GM19455 (cell line): ENCODE measurements at regions not wholly inside any gene's neighbourhood (a gene's known extent, or its start where the extent isn't known, plus 50 kb on each side); places are given as distances from the start of the nearest gene placed in this dataset.
A peak's percentile ranks its signal among the peaks of the same experiment; 100 is the strongest.

Experiments
- ATAC-seq: cut with Tn5 transposase; IDR thresholded peaks from one replicate; pipeline ENCODE4 v1.9.1; 2021; ENCODE audit not compliant: unreplicated experiment

- ATAC-seq, result no peak
Measured at GRCh38 chr3:115323380-115323779, 176.3 kb upstream of the ZBTB20 start.

GRCh38 chr3:115324056-115324455 lies 177.0 kb upstream of the ZBTB20 start:
- ATAC-seq, result no peak

GRCh38 chr3:115325539-115325938 lies 178.5 kb upstream of the ZBTB20 start:
- ATAC-seq, result no peak

DNA sequence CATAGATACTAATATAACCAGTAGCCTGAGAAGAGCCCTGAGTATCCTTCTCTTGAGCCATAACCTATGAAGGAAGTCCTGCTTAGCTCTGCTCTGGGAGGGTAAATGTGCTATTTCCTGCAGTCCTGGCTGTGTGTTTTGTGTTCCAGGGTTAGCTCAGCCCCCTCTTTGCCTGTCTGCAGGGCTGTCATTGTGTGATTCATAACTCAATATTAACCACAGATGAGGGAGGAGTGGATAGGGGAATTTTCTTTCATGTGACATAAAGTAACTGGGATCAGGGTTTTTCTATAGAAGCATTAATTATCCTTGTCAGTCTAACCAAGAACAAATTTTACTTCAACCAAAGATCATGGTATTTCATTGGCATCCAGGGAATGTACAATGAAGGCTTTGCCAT lies 183.3 kb upstream of the ZBTB20 start:
- ATAC-seq, result no peak

DNA sequence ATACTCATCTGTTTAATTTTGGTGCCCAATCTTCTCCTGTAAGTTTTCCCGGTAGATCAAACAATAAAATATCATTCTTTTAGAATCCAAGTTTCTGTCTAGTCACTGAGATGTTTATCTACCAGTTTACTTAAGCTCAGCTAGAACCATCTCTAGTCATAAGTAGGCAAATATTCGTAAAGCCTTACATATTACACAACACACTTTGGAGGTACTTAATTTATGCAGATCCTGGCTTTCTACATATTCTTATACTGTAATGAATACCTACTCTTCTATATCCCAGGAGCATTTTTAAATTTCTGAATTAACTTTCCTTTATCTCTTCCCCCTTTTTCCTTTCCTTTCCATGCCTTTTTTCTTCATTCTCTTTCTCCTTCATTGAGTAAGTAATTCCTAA lies 185.9 kb upstream of the ZBTB20 start:
- no peak for ATAC-seq

- ATAC-seq, result no peak
Measured at GRCh38 chr3:115336836-115337235, 189.7 kb upstream of the ZBTB20 start.

DNA sequence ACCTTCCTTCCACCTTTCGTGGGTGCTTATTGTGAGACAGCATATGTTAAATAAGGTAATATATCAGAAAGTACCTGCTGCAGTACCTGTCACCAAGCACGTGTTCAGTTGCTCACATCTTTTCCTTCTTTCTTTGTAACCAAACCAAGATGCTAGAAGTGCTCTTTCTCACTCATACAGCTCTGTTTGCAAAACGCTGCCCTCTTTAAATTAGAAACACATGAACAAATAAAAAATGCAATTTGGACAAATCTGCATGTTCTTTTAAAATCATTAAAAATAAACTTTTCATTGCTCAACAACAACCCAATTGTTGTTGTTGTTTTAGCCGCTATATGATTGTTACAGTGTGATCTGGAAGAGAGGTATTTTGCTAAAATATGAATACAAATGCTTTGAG lies 193.5 kb upstream of the ZBTB20 start:
- ATAC-seq, result no peak

GRCh38 chr3:115341208-115341607 lies 194.1 kb upstream of the ZBTB20 start:
- ATAC-seq, result no peak

DNA sequence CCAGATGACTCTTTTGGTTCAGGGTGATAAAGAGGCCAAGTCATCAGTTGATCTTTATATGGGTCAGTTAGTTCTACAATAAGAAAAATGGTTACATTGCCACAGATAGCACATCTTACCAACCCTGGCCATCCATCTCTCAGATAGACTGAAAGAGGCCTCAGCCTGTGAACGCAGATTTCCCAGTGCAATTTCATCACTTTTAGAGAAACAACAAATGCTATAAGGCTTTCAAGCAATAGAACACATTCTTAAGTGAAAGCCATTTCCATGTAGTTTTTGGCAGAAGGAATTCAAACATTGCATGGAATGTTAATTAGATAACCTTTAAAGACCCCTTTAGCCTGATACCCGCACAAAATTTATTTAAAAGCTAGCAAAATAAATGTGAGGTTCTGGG lies 200.6 kb upstream of the ZBTB20 start:
- no peak for ATAC-seq

DNA sequence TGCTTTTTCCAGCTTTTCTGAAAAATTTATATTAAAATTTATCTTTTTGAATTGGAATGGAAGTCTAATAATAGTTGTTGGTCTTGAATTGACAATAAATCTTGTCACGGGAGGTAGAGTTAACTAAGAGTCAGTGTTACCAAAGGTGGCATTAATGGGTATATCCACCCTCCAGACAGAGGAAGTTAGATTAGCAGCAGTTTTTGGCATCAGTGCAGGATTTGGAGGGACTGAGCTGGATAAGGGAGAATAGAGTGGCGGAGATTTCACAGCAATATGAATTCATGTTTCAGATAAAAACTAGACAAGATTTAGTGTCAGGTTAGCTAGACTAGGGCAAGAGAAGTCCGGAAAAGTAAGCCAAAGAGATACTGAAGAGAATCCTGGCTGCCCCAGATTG lies 201.3 kb upstream of the ZBTB20 start:
- ATAC-seq, result no peak

GRCh38 chr3:115348951-115349745 lies 202.1 kb upstream of the ZBTB20 start:
- no peak for ATAC-seq

- no peak for ATAC-seq
Measured at GRCh38 chr3:115350606-115351005, 203.5 kb upstream of the ZBTB20 start.

GRCh38 chr3:115351193-115351592 lies 204.1 kb upstream of the ZBTB20 start:
- ATAC-seq, result no peak

DNA sequence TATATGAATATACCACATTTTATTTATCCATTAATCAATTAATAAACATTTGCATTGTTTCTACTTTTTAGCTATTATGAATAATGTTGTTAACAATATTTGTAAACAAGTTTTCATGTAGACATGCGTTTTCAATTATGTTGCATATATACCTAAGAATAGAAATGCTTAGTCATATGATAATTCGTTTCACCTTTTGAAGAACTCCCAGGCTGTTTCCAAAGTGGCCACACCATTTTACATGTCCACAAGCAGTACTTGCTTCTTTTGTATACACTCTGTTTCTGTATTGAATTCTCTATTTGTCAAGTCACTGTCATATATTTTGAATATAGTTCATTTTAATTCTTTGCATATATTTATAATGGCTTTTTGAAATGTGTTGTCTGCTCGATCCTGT lies 206.9 kb upstream of the ZBTB20 start:
- ATAC-seq, result no peak

DNA sequence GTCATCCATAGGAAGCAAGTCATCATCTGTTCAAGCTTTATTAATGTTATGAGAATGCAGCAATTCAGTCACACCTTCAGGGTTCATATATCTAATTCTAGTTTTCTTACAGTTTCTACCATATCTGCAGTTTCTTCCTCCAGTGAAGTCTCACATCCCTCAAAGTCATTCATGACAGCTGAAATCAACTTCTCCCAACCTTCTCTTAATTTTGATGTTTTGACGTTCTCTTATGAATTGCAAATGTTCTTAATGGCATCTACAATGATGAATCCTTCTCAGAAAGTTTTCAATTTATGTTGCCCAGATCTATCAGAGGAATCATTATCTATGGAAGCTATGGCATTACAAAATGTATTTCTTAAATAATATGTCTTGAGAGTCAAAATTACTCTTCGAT lies 210.4 kb upstream of the ZBTB20 start:
- ATAC-seq, result no peak

DNA sequence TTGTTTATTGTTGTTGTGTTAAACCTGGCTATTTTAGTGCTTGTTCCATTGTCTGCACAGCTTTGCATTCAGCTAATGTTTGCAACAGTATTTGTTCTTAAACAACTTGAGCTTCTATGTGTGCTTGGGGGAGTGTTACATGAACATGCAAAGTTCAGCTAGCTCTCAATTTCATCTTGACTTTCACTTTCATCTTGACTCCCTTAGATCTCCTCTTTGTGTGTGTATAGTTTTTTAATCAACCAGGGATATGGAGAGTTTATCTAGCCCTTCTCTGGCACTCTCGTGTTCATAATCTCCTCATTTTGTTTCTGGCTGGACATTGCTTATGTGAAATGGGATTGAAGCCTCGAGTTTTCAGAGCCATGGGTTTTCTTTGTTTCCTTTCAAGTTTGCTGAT lies 212.4 kb upstream of the ZBTB20 start:
- peak; percentile 84 for ATAC-seq

- ATAC-seq, result no peak
Measured at GRCh38 chr3:115361806-115362205, 214.7 kb upstream of the ZBTB20 start.

DNA sequence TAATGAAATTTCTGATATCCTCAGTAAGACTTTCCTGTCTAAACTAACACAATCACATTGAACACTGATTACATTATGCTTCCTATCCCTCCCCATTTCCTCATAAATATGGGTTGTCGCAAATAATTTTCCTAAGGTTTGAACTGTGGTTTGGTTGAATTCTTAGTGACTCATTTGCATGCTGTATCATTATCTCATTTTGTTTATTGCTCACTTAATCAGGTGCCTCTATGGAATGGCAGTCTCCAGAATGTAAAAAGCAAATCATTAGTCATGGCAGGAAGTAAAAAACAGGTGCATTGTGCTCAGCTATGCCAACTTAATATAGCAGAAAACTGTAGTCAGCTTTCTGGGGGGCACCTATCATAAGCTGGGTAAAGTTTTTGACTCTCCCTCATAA lies 216.0 kb upstream of the ZBTB20 start:
- ATAC-seq, result no peak

DNA sequence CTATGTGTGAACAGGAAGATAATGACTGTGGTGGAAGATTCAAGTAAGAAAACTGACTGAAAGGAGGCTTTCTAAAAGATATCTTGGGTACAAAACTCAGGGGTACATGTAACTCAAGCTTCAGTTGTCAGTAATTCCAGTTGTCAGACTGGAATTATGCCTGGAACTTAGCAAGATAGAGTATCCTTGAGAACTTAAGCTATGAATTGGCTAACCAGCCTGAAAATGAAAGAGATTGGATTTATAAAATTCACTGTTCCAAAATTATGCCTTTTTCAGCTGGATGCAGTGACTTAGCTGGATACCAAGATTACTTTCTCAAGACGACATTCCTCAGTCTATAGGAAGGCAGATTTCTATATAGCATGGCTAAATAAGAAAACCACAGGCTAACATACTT lies 221.9 kb upstream of the ZBTB20 start:
- no peak for ATAC-seq

- no peak for ATAC-seq
Measured at GRCh38 chr3:115375362-115375761, 228.3 kb upstream of the ZBTB20 start.

- ATAC-seq, result no peak
Measured at GRCh38 chr3:115380883-115381572, 233.9 kb upstream of the ZBTB20 start.

DNA sequence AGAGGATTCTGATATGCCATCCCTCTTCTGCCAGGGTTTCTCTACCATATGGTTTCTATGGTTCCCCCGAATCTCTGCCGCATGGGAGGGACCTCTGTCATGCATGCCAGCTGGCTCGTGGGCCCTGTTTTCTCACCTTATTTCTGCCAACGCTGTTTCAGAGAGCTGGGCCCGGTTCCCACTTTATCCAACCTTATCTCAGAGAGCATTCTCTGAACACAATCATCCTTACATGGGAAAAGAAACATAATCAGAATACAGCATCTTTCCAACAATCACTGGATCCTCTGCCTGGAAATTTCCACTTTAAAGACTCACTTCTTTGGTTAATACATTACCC lies 234.5 kb upstream of the ZBTB20 start:
- no peak for ATAC-seq

- ATAC-seq, result no peak
Measured at GRCh38 chr3:115381931-115382330, 234.8 kb upstream of the ZBTB20 start.
